Neural progenitor cell (in vitro differentiated cells): ENCODE measurements at regions not wholly inside any gene's neighbourhood (a gene's known extent, or its start where the extent isn't known, plus 50 kb on each side); places are given as distances from the start of the nearest gene placed in this dataset.

Experiments
- CTCF ChIP-seq: fragments of 200-600 bp; sonication (generic); IDR thresholded peaks from 2 replicates; pipeline ENCODE4 v1.5.1; 2017; ENCODE audit warnings: antibody characterized with exemption, mild to moderate bottlenecking
- EZH2phosphoT487 ChIP-seq: fragments of 200-600 bp; sonication (generic); IDR thresholded peaks from 2 replicates; pipeline ENCODE4 v1.6.1; 2017; ENCODE audit warnings: antibody characterized with exemption

- no peak for TF ChIP-seq EZH2phosphoT487
- TF ChIP-seq CTCF = no peak
These were observed 136.7 kb upstream of the FBXO33 start for GRCh38 chr14:39568809-39569538.
